ENCODE measurements at regions not wholly inside any gene's neighbourhood (a gene's known extent, or its start where the extent isn't known, plus 50 kb on each side); places are given as distances from the start of the nearest gene placed in this dataset.

- H3K4me1 ChIP-seq (ENCODE audit: control insufficient read depth, insufficient read depth, low read length, poor library complexity, severe bottlenecking) = no peaks in the 10 kb centered on the region
- H3K9me3 ChIP-seq (ENCODE audit: control insufficient read depth, low read length) = no peaks in the 10 kb centered on the region
- WGBS, 2 experiments (ENCODE audit: insufficient coverage in 2 of 2) = 57 to 100% methylated on average over 1 of the region's 1 CpG
- no peaks in the 10 kb centered on the region for H3K36me3 ChIP-seq (ENCODE audit: control insufficient read depth, insufficient read depth, low read length)
- H3K4me3 ChIP-seq (ENCODE audit: extremely low read depth, insufficient read depth, low read length, poor library complexity, severe bottlenecking) = no peak overlapping the region
- no peak overlapping the region for H3K27ac ChIP-seq (ENCODE audit: low read depth, low read length, severe bottlenecking)
Observed at GRCh38 chr10:108755646-108756045, 1167.7 kb downstream of the XPNPEP1 start.

DNA sequence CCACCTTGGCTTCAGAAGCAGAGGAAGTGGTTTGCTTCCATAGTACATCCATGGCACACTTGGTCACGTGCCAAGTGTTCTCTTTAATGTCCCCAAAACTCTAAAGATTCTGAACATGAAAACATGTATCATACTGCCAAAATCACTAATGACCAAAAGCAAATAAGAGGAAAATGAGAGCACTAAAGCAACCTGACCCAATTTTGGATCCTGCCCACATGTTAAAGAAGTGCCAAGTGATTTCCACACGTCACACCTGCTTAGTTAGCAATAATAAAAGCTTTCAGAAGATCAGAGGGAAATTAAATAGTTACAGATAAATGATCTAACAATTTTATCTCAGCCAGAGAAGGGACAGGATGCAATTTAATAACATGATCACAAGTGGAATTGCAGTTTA lies 1170.0 kb downstream of the XPNPEP1 start:
- 50% methylated on average over 1 of the region's 2 CpGs for WGBS, 2 experiments (ENCODE audit: insufficient coverage in 2 of 2)
- H3K4me3 ChIP-seq (ENCODE audit: extremely low read depth, insufficient read depth, low read length, poor library complexity, severe bottlenecking) = no peak overlapping the region
- H3K27ac ChIP-seq (ENCODE audit: low read depth, low read length, severe bottlenecking) = no peak overlapping the region
- no peaks in the 10 kb centered on the region for H3K4me1 ChIP-seq (ENCODE audit: control insufficient read depth, insufficient read depth, low read length, poor library complexity, severe bottlenecking)
- H3K9me3 ChIP-seq (ENCODE audit: control insufficient read depth, low read length) = no peaks in the 10 kb centered on the region
- H3K36me3 ChIP-seq (ENCODE audit: control insufficient read depth, insufficient read depth, low read length) = no peaks in the 10 kb centered on the region

- Histone ChIP-seq H3K9me3 (ENCODE audit: control insufficient read depth, low read length) (no peaks in the 10 kb centered on the region), H3K4me3 (ENCODE audit: extremely low read depth, insufficient read depth, low read length, poor library complexity, severe bottlenecking) (no peak overlapping the region), H3K4me1 (ENCODE audit: control insufficient read depth, insufficient read depth, low read length, poor library complexity, severe bottlenecking) (no peaks in the 10 kb centered on the region), H3K36me3 (ENCODE audit: control insufficient read depth, insufficient read depth, low read length) (no peaks in the 10 kb centered on the region), H3K27ac (ENCODE audit: low read depth, low read length, severe bottlenecking) (no peak overlapping the region)
Observed at GRCh38 chr10:108749042-108749441, 1174.3 kb downstream of the XPNPEP1 start.

DNA sequence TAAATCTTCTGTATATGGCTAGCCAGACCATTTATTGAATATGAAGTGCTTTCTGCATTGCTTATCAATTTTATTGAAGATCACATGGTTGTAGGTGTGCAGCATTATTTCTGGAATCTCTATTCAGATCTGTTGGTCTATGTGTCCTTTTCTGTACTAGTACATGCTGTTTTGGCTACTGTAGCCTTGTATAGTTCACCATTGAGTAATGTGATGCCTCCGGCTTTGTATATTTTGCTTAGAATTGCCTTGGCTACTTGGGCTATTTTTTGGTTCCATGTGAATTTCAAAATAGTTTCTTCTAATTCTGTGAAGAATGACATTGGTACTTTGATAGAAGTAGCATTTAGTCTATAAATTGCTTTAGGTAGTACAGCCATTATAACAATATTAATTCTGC lies 1187.2 kb downstream of the XPNPEP1 start:
- Histone ChIP-seq H3K36me3 (ENCODE audit: control insufficient read depth, insufficient read depth, low read length) (no peaks in the 10 kb centered on the region), H3K4me1 (ENCODE audit: control insufficient read depth, insufficient read depth, low read length, poor library complexity, severe bottlenecking) (no peaks in the 10 kb centered on the region), H3K9me3 (ENCODE audit: control insufficient read depth, low read length) (peaks cover 5% of the 10 kb centered on the region), H3K27ac (ENCODE audit: low read depth, low read length, severe bottlenecking) (no peak overlapping the region), H3K4me3 (ENCODE audit: extremely low read depth, insufficient read depth, low read length, poor library complexity, severe bottlenecking) (no peak overlapping the region)
- 80 to 89% methylated on average over 1 of the region's 1 CpG for WGBS, 2 experiments (ENCODE audit: insufficient coverage in 2 of 2)

DNA sequence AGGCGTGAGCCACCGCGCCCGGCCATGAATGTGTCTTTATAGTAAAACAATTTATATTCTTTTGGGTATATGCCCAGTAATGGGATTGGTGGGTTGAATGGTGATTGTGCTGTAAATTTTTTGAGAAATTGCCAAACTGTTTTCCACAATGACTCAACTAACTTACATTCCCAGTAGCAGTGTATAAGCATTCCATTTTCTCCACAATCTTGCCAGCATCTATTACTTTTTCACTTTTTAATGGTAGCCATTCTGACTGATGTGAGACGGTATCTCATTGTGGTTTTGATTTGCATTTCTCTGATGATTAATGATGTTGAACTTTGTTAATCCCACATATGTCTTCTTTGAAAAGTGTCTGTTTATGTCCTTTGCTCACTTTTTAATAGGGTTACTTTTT lies 1187.9 kb downstream of the XPNPEP1 start:
- no CpG with 5 or more reads among the region's 5 CpGs for WGBS, 2 experiments (ENCODE audit: insufficient coverage in 2 of 2)

DNA sequence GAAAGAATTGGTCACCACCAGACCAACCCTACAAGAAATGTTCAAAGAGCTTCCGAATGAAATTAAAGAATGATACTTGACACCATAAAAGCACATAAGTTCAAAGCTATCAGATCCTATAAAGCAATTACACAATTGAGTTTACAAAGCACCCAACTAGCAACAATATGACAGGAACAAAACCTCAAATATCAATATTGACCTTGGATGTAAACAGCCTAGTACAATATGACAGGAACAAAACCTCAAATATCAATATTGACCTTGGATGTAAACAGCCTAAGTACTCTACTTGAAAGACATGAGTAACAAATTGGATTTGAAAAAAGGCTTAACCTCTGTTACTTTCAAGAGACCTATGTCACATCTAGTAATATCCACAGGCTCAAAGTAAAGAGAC lies 1201.4 kb downstream of the XPNPEP1 start:
- H3K27ac ChIP-seq (ENCODE audit: low read depth, low read length, severe bottlenecking) = no peak overlapping the region
- H3K4me1 ChIP-seq (ENCODE audit: control insufficient read depth, insufficient read depth, low read length, poor library complexity, severe bottlenecking) = no peaks in the 10 kb centered on the region
- H3K4me3 ChIP-seq (ENCODE audit: extremely low read depth, insufficient read depth, low read length, poor library complexity, severe bottlenecking) = no peak overlapping the region
- WGBS, 2 experiments (ENCODE audit: insufficient coverage in 2 of 2) = 83% methylated on average over 1 of the region's 1 CpG; no CpG with 5 or more reads in 1 of the 2 experiments
- no peaks in the 10 kb centered on the region for H3K36me3 ChIP-seq (ENCODE audit: control insufficient read depth, insufficient read depth, low read length)
- peaks cover 5% of the 10 kb centered on the region for H3K9me3 ChIP-seq (ENCODE audit: control insufficient read depth, low read length)

More for the DNA sequence above, 1187.9 kb downstream of the XPNPEP1 start:
- Histone ChIP-seq H3K36me3 (ENCODE audit: control insufficient read depth, insufficient read depth, low read length) (no peaks in the 10 kb centered on the region), H3K27ac (ENCODE audit: low read depth, low read length, severe bottlenecking) (no peak overlapping the region), H3K4me1 (ENCODE audit: control insufficient read depth, insufficient read depth, low read length, poor library complexity, severe bottlenecking) (no peaks in the 10 kb centered on the region), H3K4me3 (ENCODE audit: extremely low read depth, insufficient read depth, low read length, poor library complexity, severe bottlenecking) (no peak overlapping the region), H3K9me3 (ENCODE audit: control insufficient read depth, low read length) (peaks cover 5% of the 10 kb centered on the region)

GRCh38 chr10:108716352-108716751 lies 1207.0 kb downstream of the XPNPEP1 start:
- Histone ChIP-seq H3K4me3 (ENCODE audit: extremely low read depth, insufficient read depth, low read length, poor library complexity, severe bottlenecking) (no peak overlapping the region), H3K4me1 (ENCODE audit: control insufficient read depth, insufficient read depth, low read length, poor library complexity, severe bottlenecking) (no peaks in the 10 kb centered on the region), H3K9me3 (ENCODE audit: control insufficient read depth, low read length) (peaks cover 21% of the 10 kb centered on the region), H3K36me3 (ENCODE audit: control insufficient read depth, insufficient read depth, low read length) (no peaks in the 10 kb centered on the region), H3K27ac (ENCODE audit: low read depth, low read length, severe bottlenecking) (no peak overlapping the region)

DNA sequence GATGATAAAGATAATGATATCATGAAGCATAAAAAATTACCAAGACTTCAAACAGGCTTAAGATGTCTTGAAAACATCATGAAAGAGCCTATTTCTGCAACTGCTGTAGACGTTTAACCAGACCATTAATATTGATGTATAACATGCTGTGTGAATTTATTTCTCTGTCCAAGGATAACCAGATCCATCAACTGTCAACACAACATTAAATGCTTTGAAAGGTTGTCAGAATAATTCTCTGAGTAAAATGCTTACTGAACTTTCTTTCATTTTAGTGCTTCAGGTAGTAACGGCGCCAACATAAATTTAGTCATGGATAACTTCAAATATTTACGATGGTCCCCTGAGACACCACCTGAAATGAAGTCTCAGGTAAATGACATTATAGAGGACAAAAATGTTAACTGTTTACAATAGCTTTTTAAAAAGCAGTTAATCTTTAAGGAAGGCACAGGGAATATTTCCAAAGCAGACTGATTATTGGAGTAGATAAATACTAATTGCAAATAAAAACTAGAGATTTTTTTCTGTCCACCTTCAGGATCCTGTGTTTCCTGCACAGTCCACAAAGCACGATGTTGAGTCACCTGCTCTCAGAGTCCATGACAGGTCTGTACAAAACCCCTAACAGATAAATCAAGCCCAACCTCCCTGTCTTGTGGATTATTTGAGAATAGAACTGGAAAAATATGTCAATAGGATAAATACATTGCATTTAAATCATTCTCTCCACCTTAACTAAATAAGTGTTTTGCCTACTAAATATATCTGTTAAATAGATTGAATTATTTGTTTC lies 1213.2 kb downstream of the XPNPEP1 start:
- Histone ChIP-seq H3K9me3 (ENCODE audit: control insufficient read depth, low read length) (peaks cover 13% of the 10 kb centered on the region), H3K4me1 (ENCODE audit: control insufficient read depth, insufficient read depth, low read length, poor library complexity, severe bottlenecking) (no peaks in the 10 kb centered on the region), H3K27ac (ENCODE audit: low read depth, low read length, severe bottlenecking) (no peak overlapping the region), H3K4me3 (ENCODE audit: extremely low read depth, insufficient read depth, low read length, poor library complexity, severe bottlenecking) (no peak overlapping the region), H3K36me3 (ENCODE audit: control insufficient read depth, insufficient read depth, low read length) (no peaks in the 10 kb centered on the region)
- WGBS, 2 experiments (ENCODE audit: insufficient coverage in 2 of 2) = no CpG with 5 or more reads among the region's 5 CpGs

- Histone ChIP-seq H3K36me3 (ENCODE audit: control insufficient read depth, insufficient read depth, low read length) (no peaks in the 10 kb centered on the region), H3K4me3 (ENCODE audit: extremely low read depth, insufficient read depth, low read length, poor library complexity, severe bottlenecking) (no peak overlapping the region), H3K9me3 (ENCODE audit: control insufficient read depth, low read length) (peaks cover 6% of the 10 kb centered on the region), H3K4me1 (ENCODE audit: control insufficient read depth, insufficient read depth, low read length, poor library complexity, severe bottlenecking) (no peaks in the 10 kb centered on the region), H3K27ac (ENCODE audit: low read depth, low read length, severe bottlenecking) (no peak overlapping the region)
- WGBS, 2 experiments (ENCODE audit: insufficient coverage in 2 of 2) = 50 to 71% methylated on average over 1 of the region's 4 CpGs
Observed at GRCh38 chr10:108708363-108708762, 1214.9 kb downstream of the XPNPEP1 start.

GRCh38 chr10:108696792-108697477 lies 1226.4 kb downstream of the XPNPEP1 start:
- H3K4me3 ChIP-seq (ENCODE audit: extremely low read depth, insufficient read depth, low read length, poor library complexity, severe bottlenecking) = no peak overlapping the region
- no peaks in the 10 kb centered on the region for H3K4me1 ChIP-seq (ENCODE audit: control insufficient read depth, insufficient read depth, low read length, poor library complexity, severe bottlenecking)
- 90% methylated on average over 2 of the region's 4 CpGs; no CpG with 5 or more reads in 1 of the 2 experiments for WGBS, 2 experiments (ENCODE audit: insufficient coverage in 2 of 2)

DNA sequence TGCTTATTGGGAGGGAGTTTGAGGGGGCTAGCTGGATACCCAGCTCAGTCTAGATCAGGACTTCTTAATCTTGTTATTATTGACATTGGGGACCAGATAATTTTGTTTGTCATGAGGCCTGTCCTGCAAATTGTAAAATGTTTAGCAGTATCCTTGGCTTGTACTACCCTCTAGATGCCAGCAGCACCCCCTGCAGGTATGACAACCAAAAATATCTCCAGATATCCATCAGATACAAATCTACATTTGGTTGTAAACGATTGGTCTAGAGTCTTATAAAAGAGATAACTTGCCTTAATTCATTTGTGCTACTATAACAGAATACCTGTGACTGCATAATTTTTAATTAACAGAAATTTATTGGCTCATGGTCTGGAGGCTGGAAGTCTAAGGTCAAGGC lies 1232.2 kb downstream of the XPNPEP1 start:
- Histone ChIP-seq H3K36me3 (ENCODE audit: control insufficient read depth, insufficient read depth, low read length) (no peaks in the 10 kb centered on the region), H3K27ac (ENCODE audit: low read depth, low read length, severe bottlenecking) (no peak overlapping the region), H3K4me3 (ENCODE audit: extremely low read depth, insufficient read depth, low read length, poor library complexity, severe bottlenecking) (no peak overlapping the region), H3K9me3 (ENCODE audit: control insufficient read depth, low read length) (no peaks in the 10 kb centered on the region), H3K4me1 (ENCODE audit: control insufficient read depth, insufficient read depth, low read length, poor library complexity, severe bottlenecking) (no peaks in the 10 kb centered on the region)
- no CpG with 5 or more reads among the region's 1 CpG for WGBS, 2 experiments (ENCODE audit: insufficient coverage in 2 of 2)

More at GRCh38 chr10:108696792-108697477, 1226.4 kb downstream of the XPNPEP1 start:
- H3K27ac ChIP-seq (ENCODE audit: low read depth, low read length, severe bottlenecking) = no peak overlapping the region
- no peaks in the 10 kb centered on the region for H3K36me3 ChIP-seq (ENCODE audit: control insufficient read depth, insufficient read depth, low read length)
- H3K9me3 ChIP-seq (ENCODE audit: control insufficient read depth, low read length) = no peaks in the 10 kb centered on the region

All from mesodermal cell (in vitro differentiated cells).